Endodermal cell (in vitro differentiated cells): ENCODE measurements at regions not wholly inside any gene's neighbourhood (a gene's known extent, or its start where the extent isn't known, plus 50 kb on each side); places are given as distances from the start of the nearest gene placed in this dataset.

ENCODE experiments used
- DNase-seq: peaks from one replicate; pipeline ENCODE4 v3.0.0-alpha.2; 2017
- H3K27ac ChIP-seq: 2 replicates; pipeline ENCODE4 v1.5.1; 2013; ENCODE audit warnings: mild to moderate bottlenecking, low read depth, low read length, moderate library complexity
- H3K27me3 ChIP-seq: 2 replicates; pipeline ENCODE4 v1.6.1; 2013; ENCODE audit warnings: mild to moderate bottlenecking, low read length, moderate library complexity; ENCODE audit not compliant: insufficient read depth, control insufficient read depth, poor library complexity, severe bottlenecking
- H3K36me3 ChIP-seq: 2 replicates; pipeline ENCODE4 v1.7.0; 2013; ENCODE audit warnings: mild to moderate bottlenecking, low read length, moderate library complexity; ENCODE audit not compliant: control insufficient read depth, insufficient read depth
- H3K4me1 ChIP-seq: one replicate; pipeline ENCODE4 v1.7.0; 2013; ENCODE audit warnings: low read length; ENCODE audit not compliant: control insufficient read depth, insufficient read depth
- H3K4me3 ChIP-seq: 2 replicates; pipeline ENCODE4 v1.5.1; 2013; ENCODE audit warnings: mild to moderate bottlenecking, low read length, moderate library complexity
- H3K9ac ChIP-seq: 2 replicates; pipeline ENCODE4 v1.6.1; 2013; ENCODE audit warnings: mild to moderate bottlenecking, low read length, moderate library complexity; ENCODE audit not compliant: poor library complexity, severe bottlenecking; ENCODE audit errors: extremely low read depth
- H3K9me3 ChIP-seq: 2 replicates; pipeline ENCODE4 v1.6.1; 2013; ENCODE audit warnings: mild to moderate bottlenecking, low read length, moderate library complexity; ENCODE audit not compliant: control insufficient read depth
- H3K27ac Mint-ChIP-seq: 2 replicates; pipeline ENCODE4 v1.8.0; 2020; ENCODE audit warnings: mixed read lengths
- H3K27me3 Mint-ChIP-seq: 2 replicates; pipeline ENCODE4 v1.8.0; 2021; ENCODE audit warnings: mild to moderate bottlenecking, mixed read lengths; ENCODE audit not compliant: insufficient read depth
- H3K36me3 Mint-ChIP-seq: 2 replicates; pipeline ENCODE4 v1.8.0; 2020; ENCODE audit warnings: low read depth, mixed read lengths
- H3K4me1 Mint-ChIP-seq: 2 replicates; pipeline ENCODE4 v1.8.0; 2020; ENCODE audit warnings: mixed read lengths
- H3K4me3 Mint-ChIP-seq: 2 replicates; pipeline ENCODE4 v1.8.0; 2020; ENCODE audit warnings: mild to moderate bottlenecking, moderate library complexity, mixed read lengths
- H3K9me3 Mint-ChIP-seq: 2 replicates; pipeline ENCODE4 v1.8.0; 2020; ENCODE audit warnings: mild to moderate bottlenecking, mixed read lengths
- WGBS, 2 experiments: methylation state at CpG; one replicate each; pipeline versions ENCODE4 v1.1.5 to v1.1.7; 2013; ENCODE audit warnings: missing lambda C conversion rate in 2 of 2, mixed read lengths in 1 of 2; ENCODE audit not compliant: insufficient coverage in 1 of 2, insufficient read length in 1 of 2; 5-methylcytosine and 5-hydroxymethylcytosine counted together
- TF ChIP-seq, protein P1 (sequence below): fragments of 200-600 bp; sonication (generic); conservative IDR thresholded peaks from 2 replicates; pipeline ENCODE4 v1.5.0; 2021; ENCODE audit warnings: antibody characterized with exemption, mild to moderate bottlenecking

DNA sequence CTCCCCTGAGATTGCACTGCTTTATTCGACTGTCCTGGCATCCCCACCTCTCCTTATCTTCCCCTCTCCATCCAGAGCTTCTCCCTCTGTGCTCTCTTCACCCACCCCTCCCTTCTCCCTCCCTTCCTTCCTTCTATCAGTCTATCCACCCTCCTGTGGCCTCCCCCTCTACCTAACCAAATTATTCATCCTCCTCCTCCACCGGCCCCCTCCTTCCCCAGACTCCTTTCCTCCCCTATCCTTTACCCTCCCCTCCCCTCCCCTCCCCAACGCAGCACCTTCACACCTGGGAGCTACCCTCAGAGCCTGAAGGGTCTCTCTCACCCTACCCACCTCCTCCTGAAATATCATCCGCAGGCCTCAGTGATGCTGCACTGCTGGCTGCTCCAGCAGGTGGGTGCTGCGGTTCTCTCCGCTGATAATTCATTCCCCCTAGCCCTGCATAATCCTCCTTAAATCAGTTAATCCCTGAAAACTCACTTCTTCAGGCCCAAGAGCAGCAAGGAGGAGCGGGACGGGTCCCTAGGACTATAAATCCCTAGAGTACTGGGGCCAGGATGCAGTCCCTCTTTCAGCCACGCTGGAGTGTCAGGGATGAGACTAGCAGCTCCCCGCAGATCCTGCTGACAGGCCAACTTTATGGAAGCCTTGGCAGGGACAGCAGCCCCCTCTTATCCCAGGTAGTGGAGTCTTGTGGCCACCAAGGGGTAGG, 97.8 kb downstream of the PCDH1 start:
- TF ChIP-seq, protein P1, sequence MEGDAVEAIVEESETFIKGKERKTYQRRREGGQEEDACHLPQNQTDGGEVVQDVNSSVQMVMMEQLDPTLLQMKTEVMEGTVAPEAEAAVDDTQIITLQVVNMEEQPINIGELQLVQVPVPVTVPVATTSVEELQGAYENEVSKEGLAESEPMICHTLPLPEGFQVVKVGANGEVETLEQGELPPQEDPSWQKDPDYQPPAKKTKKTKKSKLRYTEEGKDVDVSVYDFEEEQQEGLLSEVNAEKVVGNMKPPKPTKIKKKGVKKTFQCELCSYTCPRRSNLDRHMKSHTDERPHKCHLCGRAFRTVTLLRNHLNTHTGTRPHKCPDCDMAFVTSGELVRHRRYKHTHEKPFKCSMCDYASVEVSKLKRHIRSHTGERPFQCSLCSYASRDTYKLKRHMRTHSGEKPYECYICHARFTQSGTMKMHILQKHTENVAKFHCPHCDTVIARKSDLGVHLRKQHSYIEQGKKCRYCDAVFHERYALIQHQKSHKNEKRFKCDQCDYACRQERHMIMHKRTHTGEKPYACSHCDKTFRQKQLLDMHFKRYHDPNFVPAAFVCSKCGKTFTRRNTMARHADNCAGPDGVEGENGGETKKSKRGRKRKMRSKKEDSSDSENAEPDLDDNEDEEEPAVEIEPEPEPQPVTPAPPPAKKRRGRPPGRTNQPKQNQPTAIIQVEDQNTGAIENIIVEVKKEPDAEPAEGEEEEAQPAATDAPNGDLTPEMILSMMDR: no peak
- H3K36me3 Mint-ChIP-seq: no peaks in the 10 kb centered on the region
- Histone ChIP-seq H3K4me1 (peaks cover under 1% of the 10 kb centered on the region), H3K27ac (no peak overlapping the region), H3K9ac (no peak overlapping the region), H3K36me3 (no peaks in the 10 kb centered on the region), H3K4me3 (no peak overlapping the region), H3K9me3 (no peaks in the 10 kb centered on the region), H3K27me3 (no peaks in the 10 kb centered on the region)
- H3K9me3 Mint-ChIP-seq: no peaks in the 10 kb centered on the region
- no peak for DNase-seq
- no peak overlapping the region for H3K4me3 Mint-ChIP-seq
- no peaks in the 10 kb centered on the region for H3K27me3 Mint-ChIP-seq
- no peak overlapping the region for H3K27ac Mint-ChIP-seq
- H3K4me1 Mint-ChIP-seq: no peaks in the 10 kb centered on the region
- WGBS, 2 experiments: 77 to 82% methylated on average over 5 to 10 of the region's 10 CpGs

DNA sequence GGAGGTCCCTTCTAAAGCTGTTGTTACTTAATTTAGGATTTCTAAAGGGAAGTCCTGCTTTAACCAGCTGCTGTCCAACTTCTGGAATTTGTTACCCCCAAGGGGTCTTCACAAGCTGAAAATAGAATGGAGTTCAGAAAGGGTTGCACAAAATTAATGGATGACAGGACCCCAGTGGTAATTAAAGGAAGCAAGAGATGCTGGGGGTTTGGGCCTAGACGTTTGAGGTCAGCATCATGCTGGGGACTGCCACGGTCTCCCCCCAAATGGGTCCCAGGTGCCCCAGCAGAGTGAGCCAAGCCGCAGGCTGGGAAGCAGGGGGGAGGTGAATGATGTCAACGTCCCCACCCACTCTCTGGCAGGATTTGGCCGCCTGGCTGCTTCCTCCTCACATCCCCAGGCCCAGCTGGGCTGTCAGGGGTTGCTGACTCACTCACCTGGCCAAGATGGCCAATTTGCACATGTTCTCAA, 97.5 kb upstream of the ARAP3 start:
- no peaks in the 10 kb centered on the region for H3K36me3 Mint-ChIP-seq
- 65 to 67% methylated on average over 1 to 5 of the region's 5 CpGs for WGBS, 2 experiments
- Histone ChIP-seq H3K36me3 (no peaks in the 10 kb centered on the region), H3K4me3 (no peak overlapping the region), H3K9me3 (no peaks in the 10 kb centered on the region), H3K4me1 (no peaks in the 10 kb centered on the region), H3K27ac (no peak overlapping the region), H3K27me3 (no peaks in the 10 kb centered on the region), H3K9ac (no peak overlapping the region)
- H3K27me3 Mint-ChIP-seq: no peaks in the 10 kb centered on the region
- TF ChIP-seq, protein P1: no peak
- H3K9me3 Mint-ChIP-seq: no peaks in the 10 kb centered on the region
- DNase-seq: peak; percentile 65
- no peak overlapping the region for H3K4me3 Mint-ChIP-seq
- no peak overlapping the region for H3K27ac Mint-ChIP-seq
- no peaks in the 10 kb centered on the region for H3K4me1 Mint-ChIP-seq

DNA sequence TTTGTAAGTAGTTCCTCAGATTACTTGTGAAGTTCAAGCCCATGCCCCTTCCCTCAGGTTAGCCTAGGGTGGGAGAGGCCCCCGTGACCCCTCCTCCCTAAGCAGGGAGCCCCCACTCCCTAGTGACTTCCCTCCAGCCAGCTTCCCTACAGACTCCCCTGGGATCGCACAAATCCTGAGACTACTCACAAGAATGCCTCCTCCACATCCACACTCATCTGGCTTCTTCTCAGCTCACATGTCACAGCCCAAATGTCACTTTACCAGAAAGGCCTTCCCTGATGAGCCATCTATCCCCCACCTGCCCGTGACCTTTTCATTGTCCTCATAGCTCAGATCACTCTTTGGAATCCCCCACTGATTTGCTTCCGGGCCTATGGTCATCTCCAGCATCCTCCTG, 96.7 kb upstream of the ARAP3 start:
- TF ChIP-seq, protein P1: no peak
- no peak overlapping the region for H3K4me3 ChIP-seq
- Mint-ChIP-seq H3K4me1 (peaks cover 7% of the 10 kb centered on the region), H3K4me3 (no peak overlapping the region), H3K27me3 (no peaks in the 10 kb centered on the region), H3K27ac (no peak overlapping the region), H3K36me3 (no peaks in the 10 kb centered on the region), H3K9me3 (no peaks in the 10 kb centered on the region)
- no peak overlapping the region for H3K9ac ChIP-seq
- H3K9me3 ChIP-seq: no peaks in the 10 kb centered on the region
- WGBS, 2 experiments: 86 to 100% methylated on average over 2 to 4 of the region's 4 CpGs
- H3K27ac ChIP-seq: no peak overlapping the region
- no peaks in the 10 kb centered on the region for H3K36me3 ChIP-seq
- no peaks in the 10 kb centered on the region for H3K27me3 ChIP-seq
- no peaks in the 10 kb centered on the region for H3K4me1 ChIP-seq
- DNase-seq: no peak
